RCC 7860 (cell line): ENCODE measurements at regions not wholly inside any gene's neighbourhood (a gene's known extent, or its start where the extent isn't known, plus 50 kb on each side); places are given as distances from the start of the nearest gene placed in this dataset.
A peak's percentile ranks its signal among the peaks of the same experiment; 100 is the strongest.

Experiments used
- DNase-seq: peaks from one replicate; pipeline ENCODE4 v3.0.0-alpha.2; 2015; ENCODE audit warnings: low spot score
- FAIRE-seq: peaks from 2 replicates; lab custom pipeline; 2012; peaks lifted over from hg19 to GRCh38; lab: Jason Lieb, UNC

- DNase-seq (no peak), FAIRE-seq (no peak)
Measured at GRCh38 chr12:19937161-19937560, 431.2 kb upstream of the PDE3A start.

GRCh38 chr12:19938031-19938430 lies 430.3 kb upstream of the PDE3A start:
- FAIRE-seq: no peak
- DNase-seq: no peak

GRCh38 chr12:19938491-19938890 lies 429.8 kb upstream of the PDE3A start:
- DNase-seq (no peak), FAIRE-seq (no peak)

- DNase-seq: no peak
- no peak for FAIRE-seq
Measured at GRCh38 chr12:19940267-19940666, 428.1 kb upstream of the PDE3A start.

DNA sequence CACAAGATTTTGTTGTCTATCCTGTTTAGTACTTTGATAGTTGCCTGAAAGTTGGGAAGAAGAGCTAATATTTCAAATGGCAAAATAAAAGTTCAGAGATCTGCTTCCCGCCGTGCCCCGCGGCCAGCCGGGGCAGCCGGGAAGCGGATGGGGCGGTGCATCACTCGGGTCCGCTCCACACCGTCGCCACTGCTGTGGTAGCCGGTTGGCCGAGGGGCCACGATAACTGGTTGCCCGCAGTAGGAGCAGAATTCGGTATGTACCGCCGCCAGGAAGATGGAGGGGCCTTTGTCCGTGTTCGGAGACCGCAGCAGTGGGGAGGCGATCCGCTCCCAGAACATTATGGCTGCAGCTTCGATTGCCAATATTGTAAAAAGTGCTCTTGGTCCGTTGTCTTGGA lies 427.2 kb upstream of the PDE3A start:
- FAIRE-seq (no peak), DNase-seq (no peak)

- no peak for DNase-seq
- FAIRE-seq: no peak
Measured at GRCh38 chr12:19945559-19946435, 422.5 kb upstream of the PDE3A start.

DNA sequence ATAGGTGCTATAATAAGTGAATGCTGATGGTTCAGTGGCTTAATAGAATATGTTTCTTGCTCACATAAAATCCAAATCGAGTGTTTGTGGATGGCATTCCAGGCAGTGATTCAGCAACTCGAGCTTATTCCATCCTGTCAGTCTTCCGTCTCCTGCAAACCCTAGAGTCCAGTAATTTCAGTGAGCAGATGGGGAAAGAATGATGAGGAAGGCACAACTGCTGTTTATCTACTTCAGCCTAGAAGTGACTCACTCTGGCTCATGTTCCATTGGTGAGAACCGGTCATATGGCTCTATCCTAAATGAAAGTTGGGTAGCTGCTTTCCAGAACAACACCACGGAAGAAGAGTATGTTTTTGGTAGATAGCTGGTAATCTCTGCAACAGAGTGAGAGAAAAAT lies 421.8 kb upstream of the PDE3A start:
- FAIRE-seq: peak; percentile 24
- peak; percentile 72 for DNase-seq

GRCh38 chr12:19947344-19947743 lies 421.0 kb upstream of the PDE3A start:
- DNase-seq (no peak), FAIRE-seq (no peak)

- FAIRE-seq (no peak), DNase-seq (no peak)
Measured at GRCh38 chr12:19951664-19952063, 416.7 kb upstream of the PDE3A start.

DNA sequence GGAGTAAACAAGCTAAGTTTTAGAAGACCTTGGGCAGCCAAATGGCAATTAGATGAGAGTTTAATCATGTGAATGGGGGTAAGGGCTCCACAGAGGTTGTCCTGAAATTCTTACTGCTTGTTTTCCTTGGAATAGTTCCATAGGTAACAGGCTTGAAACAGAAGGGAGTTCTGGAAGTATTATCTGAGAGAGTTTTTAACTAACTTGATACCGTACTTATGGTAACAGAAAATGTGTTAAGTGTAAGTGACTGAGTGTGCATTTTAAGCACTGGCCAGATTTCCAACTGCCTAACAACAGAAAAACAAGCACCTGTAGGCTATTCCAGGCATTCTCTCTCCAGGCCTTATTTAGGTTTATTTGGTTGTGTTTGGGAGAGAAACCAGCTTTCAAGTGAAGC lies 414.6 kb upstream of the PDE3A start:
- no peak for FAIRE-seq

DNA sequence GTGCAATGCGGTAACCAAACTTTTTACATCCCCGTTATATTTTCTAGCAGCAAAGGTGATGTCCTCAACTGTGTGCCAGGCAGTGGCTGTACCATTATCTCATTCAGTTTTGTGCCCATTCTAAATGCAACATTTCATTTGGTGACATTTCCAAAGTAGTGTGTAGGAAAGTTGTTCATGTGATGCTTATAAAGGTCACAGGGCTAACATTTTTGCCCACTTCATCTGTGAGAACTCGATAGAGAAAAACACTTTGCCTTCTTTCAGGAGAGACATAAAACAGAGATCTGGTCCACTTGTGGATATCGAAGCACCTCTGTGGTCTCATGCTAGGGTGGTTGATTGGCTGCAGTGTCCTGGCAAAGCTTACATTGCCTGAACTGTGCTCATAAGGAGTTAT lies 414.2 kb upstream of the PDE3A start:
- DNase-seq: no peak
- no peak for FAIRE-seq

More for the DNA sequence above, 414.6 kb upstream of the PDE3A start:
- DNase-seq: no peak

DNA sequence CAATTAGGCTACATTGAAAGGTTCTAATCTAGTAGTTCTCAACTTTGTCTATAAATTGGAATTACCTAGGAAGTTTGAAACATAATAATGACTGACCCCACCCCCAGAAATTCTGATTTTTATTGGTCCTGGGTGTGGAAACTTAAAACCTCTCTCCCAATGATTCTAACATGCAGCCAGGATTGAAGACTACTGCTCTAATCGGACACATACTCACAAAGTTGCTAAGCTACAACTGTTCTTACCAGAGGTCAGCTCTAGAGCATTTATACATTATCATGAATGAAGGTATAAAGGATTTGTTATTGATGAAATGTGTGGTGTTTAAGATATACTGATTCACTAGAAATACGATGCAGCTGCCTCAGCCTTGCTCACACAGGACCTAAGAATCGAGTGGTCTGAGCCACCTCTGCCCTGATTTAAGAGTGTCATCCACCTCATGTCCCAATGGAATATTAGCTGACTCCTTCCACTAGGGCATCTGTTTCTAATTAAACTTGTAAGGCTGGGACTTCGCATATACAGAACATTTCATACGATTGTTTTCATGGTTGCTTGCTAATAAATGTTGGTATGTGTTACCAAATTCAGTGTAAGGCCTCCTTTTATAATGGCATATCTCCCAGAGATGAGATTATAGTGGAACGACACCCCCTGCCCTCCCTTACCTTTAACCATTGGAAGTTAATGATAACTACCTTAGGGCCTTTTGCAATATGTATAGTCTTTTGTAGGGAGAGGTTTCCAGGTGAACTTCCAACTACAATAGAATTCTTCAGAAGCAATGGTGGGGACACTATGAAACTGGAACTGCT lies 410.8 kb upstream of the PDE3A start:
- no peak for FAIRE-seq
- DNase-seq: no peak

DNA sequence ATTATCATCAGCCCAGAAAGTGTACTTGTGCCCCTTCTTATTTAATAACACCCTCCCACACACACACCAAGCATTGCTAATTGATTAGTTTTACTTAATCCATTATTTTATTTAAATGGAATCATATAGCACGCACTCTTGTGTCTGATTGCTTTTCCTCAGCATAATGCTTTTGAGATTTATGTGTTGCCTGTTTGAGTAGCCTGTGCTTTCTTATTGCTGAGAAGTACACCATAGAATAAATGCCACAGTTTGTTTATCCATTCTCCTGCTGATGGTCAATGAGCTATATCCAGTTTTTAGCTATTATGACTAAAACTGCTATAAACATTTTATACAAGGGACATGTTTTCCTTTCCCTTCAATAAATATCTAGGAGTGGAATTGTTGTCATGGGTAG lies 409.9 kb upstream of the PDE3A start:
- DNase-seq (no peak), FAIRE-seq (no peak)

GRCh38 chr12:19959353-19959752 lies 409.0 kb upstream of the PDE3A start:
- FAIRE-seq (no peak), DNase-seq (no peak)

GRCh38 chr12:19960527-19960926 lies 407.8 kb upstream of the PDE3A start:
- no peak for DNase-seq
- FAIRE-seq: no peak

- no peak for FAIRE-seq
- DNase-seq: no peak
Measured at GRCh38 chr12:19962192-19962591, 406.1 kb upstream of the PDE3A start.

GRCh38 chr12:19963972-19964371 lies 404.4 kb upstream of the PDE3A start:
- DNase-seq (no peak), FAIRE-seq (no peak)

GRCh38 chr12:19964549-19964948 lies 403.8 kb upstream of the PDE3A start:
- DNase-seq (no peak), FAIRE-seq (no peak)

DNA sequence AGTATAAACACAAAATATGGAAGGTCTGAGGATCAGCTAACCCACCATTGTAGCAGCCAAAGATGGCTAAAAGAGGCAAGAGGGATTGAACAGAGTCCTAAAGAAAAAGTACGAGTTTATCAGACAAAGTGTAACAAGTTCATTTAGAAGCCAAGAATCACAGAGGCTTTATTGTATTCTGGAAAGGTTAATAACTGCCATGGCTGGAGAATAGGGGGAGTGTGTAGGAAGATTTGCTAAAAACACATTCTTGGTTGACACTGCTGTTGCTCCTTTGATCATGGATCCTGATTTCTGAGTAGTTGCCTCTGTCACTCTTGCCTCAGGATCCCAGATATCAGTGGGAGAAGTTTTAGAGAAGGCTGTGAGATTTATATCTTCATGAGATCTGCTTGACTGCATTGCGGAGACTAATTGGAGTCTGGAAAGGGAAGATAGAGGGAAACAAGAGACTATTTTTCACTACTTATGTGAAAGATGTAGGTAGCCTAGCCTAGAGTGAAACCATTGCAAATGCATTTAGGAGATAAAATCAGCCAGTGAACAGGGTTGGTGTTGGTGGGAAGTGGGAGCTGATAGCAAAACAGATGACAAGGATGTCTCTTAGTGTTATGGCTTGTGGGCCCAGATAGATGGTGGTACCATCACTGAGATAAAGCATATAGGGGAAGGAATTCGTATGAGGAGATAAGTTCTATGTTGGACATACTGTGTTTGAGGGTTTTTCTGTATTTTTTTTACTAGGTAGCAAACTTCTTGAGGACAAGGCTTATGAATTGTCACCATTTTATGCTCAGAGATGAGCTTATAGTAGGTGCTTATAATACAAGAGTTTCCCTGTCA lies 402.9 kb upstream of the PDE3A start:
- no peak for FAIRE-seq
- no peak for DNase-seq

DNA sequence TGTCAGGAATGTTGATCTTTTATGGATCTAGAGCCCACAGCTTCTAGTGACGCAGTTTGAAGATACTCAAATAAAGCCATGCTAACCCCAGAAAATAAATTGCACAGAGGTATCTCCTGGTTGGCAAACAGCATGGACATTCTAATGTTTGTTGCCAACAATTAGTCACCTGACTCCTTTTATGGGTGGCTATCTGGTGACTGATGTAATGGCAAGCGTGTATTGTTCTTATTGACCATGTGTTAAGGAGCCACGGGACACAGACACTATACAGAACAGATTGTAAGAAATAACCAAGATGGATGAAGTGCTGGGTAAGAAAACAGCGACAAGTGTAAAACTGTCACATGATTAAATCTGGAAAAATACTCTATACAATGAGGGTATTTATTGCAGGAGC lies 401.3 kb upstream of the PDE3A start:
- no peak for DNase-seq
- FAIRE-seq: no peak

GRCh38 chr12:19967431-19967830 lies 400.9 kb upstream of the PDE3A start:
- no peak for FAIRE-seq
- DNase-seq: peak; percentile 50
